ENCODE measurements at regions not wholly inside any gene's neighbourhood (a gene's known extent, or its start where the extent isn't known, plus 50 kb on each side); places are given as distances from the start of the nearest gene placed in this dataset.

DNA sequence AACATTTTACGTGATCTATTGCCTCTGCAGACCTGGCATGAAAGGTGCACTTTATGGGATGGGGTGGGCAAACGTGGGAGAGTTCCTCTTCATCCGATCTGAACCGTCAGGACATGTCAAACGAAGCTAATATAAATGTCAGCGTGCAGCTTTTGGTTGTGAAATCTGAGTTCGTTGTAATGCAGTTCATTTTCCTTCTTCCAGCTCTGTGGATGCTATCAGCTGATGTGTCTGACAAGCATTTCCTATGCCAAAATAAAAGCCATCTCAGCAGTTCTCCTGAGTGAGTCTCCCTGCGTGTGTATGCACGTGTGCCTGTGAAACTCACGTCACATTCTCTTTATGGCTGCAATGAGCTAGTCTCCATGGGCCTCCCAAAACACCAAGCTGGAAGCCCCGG lies 512.3 kb downstream of the MCTP2 start:
- TF ChIP-seq, protein P1, sequence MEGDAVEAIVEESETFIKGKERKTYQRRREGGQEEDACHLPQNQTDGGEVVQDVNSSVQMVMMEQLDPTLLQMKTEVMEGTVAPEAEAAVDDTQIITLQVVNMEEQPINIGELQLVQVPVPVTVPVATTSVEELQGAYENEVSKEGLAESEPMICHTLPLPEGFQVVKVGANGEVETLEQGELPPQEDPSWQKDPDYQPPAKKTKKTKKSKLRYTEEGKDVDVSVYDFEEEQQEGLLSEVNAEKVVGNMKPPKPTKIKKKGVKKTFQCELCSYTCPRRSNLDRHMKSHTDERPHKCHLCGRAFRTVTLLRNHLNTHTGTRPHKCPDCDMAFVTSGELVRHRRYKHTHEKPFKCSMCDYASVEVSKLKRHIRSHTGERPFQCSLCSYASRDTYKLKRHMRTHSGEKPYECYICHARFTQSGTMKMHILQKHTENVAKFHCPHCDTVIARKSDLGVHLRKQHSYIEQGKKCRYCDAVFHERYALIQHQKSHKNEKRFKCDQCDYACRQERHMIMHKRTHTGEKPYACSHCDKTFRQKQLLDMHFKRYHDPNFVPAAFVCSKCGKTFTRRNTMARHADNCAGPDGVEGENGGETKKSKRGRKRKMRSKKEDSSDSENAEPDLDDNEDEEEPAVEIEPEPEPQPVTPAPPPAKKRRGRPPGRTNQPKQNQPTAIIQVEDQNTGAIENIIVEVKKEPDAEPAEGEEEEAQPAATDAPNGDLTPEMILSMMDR (IDR thresholded peaks at IDR 0.05): no peak
- TF ChIP-seq CHD2 (IDR thresholded peaks at IDR 0.05; ENCODE audit: low read length, partially characterized antibody): no peak
- TF ChIP-seq, protein P2, sequence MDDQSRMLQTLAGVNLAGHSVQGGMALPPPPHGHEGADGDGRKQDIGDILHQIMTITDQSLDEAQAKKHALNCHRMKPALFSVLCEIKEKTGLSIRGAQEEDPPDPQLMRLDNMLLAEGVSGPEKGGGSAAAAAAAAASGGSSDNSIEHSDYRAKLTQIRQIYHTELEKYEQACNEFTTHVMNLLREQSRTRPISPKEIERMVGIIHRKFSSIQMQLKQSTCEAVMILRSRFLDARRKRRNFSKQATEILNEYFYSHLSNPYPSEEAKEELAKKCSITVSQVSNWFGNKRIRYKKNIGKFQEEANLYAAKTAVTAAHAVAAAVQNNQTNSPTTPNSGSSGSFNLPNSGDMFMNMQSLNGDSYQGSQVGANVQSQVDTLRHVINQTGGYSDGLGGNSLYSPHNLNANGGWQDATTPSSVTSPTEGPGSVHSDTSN (IDR thresholded peaks at IDR 0.05): no peak
